Ammon's horn (tissue), 1 donor: ENCODE measurements at regions not wholly inside any gene's neighbourhood (a gene's known extent, or its start where the extent isn't known, plus 50 kb on each side); places are given as distances from the start of the nearest gene placed in this dataset.
"Not testable (repeated sequence)": the region's sequence is repeated elsewhere in the genome, so short reads cannot be mapped to it uniquely, and the experiment has no call there.

Experiments
- DNase-seq: peaks from one replicate; pipeline ENCODE4 v3.0.0-alpha.2; 2016; ENCODE audit warnings: low spot score

DNA sequence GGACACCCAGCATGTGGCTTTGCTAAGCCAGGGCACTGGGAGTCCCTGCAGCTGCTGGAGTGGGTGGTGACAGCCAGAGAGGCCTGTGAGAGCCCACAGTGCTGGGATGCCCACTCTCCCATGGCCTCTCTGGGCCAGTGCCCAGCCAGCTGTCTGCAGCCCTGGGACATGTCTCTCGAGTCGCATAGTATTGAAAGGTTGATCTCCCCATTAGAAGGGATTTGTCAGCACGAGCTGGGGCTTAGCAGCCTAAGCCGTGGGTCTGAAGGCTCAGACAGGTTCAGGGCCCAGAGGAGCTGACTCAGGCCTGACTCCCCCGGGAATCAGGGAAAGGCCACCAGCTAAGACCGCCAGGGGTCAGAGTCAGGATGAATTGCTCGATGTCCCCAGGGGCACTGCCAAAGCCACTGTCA is 53.5 kb downstream of the FOXD2 start:
- no peak for DNase-seq

DNA sequence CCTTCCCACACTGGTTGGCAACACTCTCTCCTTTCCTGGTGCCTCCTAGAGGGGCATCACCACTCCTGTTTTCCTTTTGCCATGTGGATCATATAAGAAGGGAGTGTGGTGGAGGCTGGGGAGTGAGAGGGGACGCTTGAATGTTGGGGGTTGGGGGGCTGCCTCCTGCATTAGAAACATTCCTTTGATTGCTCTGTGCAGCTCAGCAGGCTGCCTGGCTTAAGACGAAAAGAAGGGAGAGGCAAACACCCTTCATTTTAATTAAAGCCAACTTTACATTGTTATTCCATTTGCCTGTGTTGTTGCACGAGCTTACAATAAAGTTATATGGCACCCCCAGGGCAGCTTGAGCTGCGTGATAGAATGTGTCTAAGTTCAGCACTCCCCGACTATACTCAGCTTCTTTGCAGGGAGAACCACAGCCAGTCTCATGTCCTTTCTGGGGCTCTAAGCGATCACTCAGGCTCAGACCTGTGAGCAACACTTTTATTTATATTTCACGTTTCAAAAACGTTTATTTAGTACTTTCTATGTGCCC is 57.4 kb downstream of the FOXD2 start:
- DNase-seq: no peak

DNA sequence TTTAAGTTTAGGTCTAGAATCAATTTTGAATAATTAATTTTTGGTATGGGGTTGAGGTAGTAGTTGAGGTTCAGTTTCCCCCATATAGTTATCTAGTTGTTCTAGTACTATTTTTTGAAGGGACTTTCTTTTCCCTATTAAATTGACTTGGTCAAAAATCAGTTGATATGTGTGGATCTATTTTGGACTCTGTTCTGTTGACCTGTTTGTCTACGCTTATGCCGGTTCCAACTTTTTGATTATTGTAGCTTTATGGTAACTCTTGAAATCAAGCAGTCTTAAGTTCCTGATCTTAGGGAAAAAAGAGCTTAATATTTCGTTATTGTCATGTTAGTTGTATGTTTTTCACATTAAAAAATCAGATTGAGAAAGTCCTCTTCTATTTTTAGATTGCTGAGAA is 60.7 kb downstream of the FOXD2 start:
- DNase-seq: no peak

DNA sequence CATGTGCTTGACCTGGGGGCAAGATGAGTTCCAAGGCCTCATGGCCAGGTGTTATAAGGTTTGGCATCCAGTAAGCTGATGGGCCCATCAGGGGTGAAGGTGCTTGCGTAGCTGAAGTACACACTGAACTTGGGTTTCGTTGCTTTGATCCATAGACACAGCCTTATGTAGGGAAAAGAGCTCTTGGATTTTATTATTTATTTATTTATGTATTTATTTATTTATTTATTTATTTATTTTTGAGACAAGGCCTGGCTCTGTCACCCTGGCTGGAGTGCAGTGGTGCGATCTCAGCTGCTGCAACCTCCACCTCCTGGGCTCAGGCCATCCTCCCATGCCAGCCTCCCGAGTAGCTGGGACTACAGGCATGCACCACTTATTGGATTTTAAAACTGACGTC is 63.2 kb downstream of the FOXD2 start:
- no peak for DNase-seq

DNA sequence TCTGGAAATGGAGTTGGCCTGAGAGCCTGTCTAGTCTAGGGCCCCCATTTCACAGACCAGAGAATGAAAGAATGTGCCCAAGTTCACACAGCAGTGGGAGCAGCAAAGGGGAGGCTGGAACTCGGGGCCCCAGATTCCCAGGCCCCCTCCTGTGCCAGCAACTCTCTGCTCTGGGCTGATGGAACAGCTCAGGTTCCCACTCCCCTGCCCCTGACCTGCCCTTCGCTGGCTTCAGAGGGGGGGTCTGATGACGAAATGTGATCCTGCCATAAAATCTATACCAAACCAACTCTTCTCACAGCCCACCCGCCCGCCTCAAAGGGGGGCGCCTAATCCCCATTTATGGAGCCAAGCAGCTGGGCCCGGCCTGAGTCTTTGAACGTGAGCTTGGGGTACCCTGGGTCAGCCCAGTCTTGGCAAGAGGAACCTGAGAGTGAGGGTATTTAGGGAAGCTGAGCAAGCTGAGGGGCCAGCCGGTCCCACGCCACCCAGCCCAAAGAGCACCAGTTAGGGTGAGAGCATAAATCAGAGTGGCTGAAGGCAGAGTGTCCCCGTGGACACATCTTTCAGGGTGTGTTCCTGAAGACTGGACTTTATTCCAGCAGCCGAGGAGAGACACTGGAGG is 65.0 kb downstream of the FOXD2 start:
- no peak for DNase-seq

DNA sequence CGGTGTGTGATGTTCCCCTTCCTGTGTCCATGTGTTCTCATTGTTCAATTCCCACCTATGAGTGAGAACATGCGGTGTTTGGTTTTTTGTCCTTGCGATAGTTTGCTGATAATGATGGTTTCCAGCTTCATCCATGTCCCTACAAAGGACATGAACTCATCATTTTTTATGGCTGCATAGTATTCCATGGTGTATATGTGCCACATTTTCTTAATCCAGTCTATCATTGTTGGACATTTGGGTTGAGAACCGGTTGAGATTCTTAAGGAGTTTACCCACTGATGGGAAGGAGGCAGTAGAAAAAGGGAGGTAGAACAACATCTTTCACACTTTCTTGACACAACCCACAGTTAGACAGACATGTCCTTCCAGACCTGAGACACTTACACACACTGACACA is 67.0 kb downstream of the FOXD2 start:
- not testable (repeated sequence) for DNase-seq

DNA sequence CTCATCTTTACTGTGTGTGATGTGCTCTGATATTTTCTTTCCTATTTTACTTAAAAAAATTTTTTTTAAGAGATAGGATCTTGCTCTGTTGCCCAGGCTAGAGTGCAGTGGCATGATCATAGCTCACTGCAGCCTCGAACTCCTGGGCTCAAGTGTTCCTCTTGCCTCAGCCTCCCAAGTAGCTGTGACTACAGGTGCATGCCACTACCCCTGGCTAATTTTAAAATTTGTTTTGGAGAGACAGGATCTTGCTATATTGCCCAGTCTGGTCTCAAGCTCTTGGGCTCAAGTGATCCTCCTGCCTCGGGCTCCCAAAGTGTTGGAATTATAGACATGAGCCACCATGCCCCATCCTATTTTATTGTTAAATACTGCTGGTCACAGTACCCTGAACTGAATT is 67.4 kb downstream of the FOXD2 start:
- no peak for DNase-seq

DNA sequence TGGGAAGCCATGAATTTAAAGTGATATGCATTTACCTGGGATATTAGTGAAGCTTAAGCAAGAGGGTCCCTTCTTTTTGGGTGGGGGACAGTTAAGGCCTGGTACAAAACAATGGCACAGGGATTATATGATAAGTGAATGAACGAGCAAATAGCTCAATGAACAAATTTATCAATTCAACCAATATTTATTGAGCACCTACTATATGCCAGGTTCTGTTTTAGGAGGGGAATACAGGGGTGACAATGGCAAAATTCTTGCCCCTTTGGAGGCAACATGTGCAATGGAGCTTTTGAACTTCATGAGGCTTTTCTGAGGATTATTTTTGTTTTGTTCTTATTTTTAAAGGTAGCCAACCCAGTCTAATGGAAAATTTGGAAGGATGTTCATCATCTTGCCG is 68.2 kb downstream of the FOXD2 start:
- DNase-seq: no peak

DNA sequence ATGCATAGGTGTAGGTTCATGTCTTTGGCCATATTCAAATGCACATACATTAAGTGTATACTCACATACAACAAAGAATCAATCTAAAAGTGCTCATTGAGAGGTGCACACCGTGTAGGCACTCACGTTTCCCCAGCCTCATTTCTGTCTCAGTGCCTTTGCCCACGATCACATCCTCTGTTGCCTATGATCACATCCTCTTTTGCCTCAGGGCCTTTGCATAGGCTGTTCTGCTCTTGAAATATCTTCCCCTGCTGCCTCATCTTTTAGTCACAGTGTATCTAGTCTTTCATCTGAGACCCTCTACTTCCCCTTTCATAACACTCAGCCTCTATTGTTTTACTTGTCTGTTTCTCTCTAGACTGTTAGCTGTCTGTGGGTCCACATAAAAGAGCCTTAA is 69.3 kb downstream of the FOXD2 start:
- DNase-seq: no peak

DNA sequence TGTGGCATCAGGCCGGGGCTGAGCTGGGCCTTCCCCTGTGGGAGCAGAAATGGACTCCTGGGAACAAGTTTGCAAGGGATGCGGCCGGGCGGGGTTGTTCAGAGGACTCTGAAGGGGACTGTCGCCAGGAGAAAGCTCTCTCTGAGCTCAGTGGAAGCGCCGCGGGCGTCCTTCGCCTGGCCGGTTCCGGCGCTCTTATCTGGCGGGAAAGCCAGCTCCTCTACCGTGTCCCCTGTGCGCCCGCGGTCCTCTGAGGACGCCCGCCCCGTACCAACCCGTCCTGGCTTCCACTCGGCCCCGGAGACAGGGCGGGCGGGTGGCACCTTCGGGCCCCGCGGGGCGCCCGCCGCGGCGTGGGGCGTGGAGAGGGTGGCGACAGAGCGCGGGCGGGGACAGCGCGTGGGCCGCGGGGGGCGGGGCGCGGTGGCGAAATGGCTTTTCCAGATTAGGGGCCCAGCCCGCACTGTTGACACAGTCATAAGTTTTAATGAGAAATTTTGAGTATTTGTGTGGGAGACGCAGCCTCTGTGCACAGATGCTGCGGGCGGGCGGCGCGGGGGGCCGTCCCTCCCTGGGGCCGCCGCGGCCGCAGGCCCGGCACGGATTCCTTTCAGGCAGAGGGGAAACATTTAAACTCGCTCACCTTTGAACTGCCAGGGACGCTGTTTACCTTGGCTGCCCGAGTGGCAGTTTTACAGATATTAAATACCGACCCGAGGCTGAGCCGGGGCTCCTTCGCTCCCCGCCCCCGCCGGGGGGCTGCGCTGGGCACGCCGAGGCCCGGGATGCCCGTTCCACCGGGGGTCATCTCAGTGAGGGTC is 70.2 kb downstream of the FOXD2 start:
- DNase-seq: no peak

DNA sequence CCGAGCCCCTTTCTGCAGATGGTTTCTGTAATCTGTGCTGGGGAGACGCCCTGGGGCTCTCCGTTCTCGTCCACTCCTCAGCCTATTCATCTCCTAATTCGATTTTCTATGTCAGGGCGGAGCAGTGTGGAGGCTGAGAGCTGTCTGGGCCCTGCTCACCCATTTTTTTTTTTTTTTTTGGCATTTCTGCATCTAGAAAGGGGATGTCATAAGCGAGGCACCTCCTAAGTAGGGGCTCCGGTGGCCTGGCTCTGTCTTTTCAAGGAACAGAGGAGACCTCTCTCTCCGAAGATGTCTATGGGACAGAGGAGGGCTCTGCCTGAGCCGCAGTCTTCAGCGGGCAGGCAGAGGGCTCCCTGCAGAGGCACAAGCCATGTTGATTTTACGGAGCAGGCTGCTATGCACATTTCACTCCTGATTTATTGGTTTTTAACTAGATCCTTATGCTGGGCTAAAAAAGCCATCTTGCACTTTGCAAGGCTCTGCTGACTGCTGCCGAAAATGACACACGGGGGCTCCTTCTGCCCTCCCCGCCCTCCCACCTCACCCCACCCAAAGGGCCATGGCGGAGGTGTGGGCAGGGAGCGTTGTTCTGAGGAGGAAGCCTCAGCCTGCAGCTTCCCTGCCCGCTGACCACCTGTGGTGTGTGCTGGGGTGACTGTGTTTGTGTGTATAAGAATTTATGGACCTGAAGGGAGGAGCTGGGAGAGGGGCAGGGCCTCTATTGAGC is 71.0 kb downstream of the FOXD2 start:
- DNase-seq: no peak

DNA sequence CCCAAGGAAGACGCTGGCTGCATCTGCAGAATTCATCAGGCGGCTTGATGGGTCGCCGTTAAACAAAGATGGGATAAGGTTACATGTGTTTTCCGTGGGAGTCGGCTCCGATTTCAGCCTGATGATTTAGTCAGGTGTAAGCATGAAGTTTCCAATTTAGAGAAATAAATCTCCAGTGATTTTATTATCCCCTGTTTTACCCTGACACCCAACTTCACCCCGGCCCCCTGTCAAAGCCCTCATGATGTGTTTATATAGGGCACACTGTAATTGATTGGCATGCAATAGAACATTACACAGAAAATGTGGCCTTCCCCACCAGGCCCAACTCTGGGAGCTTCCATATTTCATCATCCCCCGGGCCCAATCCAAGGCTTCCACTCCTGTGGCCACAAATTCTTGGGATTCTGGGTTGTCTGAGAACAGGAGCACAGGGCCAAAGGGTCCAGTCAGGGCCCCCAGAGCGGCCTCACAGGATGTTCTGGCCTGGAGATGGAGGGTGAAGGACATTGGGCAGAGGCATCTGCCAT is 72.5 kb downstream of the FOXD2 start:
- no peak for DNase-seq

DNA sequence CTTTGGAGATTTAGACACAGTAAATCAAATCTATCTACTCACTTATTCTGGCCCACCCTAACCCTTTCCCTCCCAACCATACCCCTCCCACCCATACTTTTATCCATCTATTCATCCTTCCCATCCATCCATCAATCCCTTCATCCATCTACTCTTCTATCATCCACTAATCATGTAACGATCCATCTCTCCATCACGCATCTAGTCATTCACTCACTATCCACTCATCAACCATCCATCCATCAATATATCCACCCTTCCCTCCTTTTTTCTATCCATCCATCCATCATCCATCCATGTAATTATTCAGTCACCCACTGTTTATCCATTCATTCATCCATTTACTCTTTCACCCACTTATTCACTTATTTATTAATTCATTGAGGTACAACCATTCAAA is 74.0 kb downstream of the FOXD2 start:
- no peak for DNase-seq

DNA sequence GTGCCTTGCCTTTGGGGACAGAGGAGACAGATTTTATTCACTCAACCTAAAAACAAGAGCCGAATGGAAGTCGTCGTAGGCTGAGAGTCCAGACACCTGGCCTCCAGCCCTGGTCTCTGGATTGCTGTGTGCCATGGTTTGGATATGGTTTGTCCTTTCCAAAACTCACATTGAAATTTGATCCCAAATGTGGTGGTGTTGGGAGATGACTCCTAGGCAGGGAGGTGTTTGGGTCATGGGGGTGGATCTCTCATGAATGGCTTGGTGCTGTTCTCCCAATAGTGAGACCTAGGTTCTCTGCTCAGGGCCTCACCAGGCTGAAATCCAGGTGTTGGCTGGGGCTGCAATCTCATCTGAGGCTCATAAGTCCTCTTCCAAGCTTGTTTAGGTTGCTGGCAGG is 75.5 kb downstream of the FOXD2 start:
- no peak for DNase-seq

DNA sequence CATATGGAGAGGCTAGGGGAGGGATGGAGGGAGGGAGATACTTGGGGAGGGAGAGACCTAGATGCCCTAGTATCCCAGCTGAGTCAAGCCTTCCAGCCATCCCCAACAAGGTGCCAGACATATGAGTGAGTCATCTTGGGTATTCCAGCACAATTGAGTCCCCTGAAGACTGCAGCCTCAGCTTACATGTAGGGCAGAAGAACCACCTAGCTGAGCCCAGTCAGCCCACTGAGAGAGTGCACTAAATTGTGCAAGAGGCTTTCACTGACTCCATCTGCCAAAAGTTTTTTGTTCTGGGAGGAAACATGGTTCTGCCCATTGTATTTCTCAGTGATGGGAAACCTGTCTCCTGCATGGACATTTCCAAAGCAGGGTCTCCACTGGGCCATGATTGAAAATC is 76.4 kb downstream of the FOXD2 start:
- DNase-seq: no peak

DNA sequence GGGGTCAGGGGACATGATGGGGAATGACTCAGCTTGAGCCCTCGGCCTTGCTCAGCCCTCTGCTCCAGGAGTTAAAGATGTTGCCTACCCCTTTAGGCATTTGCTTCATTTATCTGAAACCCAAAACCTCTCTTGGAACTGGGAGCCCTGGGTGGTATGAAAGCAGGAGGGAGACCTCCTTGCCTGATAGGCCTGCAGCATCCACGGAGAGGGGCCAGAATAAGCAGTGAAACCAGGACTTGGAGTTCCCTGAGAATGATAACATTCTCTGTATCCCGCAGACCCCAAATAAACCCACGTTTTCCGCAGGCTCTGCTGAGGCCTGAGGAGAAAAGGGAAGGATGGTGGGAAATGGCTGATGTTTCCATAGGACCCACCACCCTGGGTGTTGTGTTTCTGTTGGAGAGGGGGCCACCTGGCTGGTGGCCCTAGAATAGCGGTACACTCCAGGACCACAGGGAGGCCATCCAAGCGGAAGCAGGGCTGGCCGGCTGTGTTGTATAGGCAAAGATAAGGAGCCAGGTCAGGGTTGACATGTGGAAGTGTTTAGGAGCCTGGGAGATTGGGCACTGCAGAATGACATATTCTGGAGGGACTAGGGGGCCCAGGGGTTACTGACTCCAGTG is 77.4 kb downstream of the FOXD2 start:
- no peak for DNase-seq

DNA sequence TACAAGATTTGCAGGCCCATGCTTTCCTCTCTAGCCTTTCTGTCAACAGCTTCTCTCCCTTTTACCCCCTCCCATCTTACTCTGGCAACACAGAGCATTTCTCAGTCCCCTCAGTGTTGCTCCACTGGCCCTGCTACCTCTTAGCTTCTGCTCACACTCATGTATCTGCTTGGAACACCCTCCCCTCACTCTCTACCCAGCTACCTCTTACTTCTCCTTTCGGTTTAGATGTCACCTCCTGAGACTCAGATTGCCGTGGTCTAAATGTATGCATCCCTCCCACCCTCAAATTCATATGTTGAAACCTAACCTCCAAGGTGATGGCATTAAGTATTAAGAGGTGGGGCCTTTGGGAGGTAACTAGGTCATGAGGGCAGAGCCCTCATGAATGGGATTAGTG is 80.1 kb downstream of the FOXD2 start:
- no peak for DNase-seq

DNA sequence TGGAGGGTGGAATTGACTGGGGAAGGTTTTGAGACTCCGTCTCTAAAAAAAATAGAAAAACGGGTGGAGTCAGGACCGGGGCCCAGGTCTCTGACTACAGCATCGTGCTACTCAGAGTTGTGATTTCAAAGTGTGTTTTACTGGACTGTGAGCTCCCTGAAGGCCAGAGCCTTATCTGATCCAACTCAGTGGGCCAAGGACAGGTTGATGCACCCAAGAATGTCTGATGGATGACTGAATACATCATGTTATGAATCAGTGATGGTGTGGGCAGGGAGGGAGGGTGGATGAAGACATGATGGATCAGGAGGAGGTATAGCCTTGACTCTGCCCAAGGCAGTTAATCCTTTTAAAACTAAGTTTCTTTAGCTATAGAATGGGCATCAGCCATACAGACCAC is 81.6 kb downstream of the FOXD2 start:
- DNase-seq: no peak

DNA sequence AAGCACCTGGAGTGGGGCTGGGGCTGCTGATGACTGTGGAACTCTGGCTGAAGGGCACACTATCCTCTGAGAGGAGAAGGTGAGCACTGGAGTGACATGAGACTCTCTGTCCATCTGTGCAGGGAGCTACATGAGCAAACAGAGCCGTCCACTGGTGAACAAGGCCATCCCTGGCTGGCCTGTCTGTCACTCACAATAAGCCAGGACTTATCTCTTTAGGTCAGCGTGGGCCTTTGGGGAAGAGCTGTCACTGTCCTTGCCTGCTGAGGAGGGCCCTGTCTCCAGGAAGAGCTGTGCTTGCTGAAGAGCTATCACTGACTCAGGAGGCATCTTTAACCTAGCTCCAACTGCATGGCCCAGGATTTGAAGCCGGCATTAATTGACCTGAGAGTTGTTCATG is 82.1 kb downstream of the FOXD2 start:
- no peak for DNase-seq

DNA sequence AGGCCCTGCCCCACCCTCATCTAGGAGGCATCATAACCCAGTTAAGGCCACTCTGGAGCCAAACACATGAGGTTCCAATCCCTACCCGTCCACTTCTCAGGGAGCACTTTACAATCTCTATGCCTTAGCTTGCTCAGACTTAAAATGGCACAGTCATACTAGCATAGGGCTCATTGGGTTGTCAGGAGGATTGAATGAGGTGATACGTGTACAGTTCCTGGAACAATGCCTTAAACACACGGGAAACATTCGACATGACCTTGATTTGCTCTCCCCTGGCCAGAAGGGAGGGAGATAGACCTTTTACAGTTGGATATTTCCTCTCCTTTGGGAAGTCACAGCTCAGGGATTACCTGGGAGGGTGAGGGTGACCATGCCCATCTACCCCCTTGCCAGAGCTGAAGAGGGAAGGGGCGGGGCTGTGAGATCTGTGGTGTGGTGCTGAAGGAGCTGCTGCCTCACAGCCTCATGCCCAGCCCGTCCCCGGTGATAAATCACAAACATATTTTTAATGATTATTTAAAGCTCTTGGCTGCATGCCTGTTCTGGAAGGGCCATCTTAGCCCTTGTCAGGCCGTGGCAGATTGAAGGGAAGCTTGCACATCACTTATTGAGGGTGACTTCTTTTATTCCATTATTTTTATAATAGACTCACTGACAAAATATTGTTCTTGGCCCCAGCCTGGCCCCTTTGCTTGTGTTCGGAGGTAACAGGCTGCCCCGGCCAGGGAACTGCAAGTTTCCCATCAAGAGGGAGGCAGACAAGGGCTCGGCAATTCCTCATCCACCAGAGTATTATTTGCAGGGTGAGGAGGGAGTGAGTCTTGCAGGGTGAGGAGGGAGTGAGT is 83.4 kb downstream of the FOXD2 start:
- DNase-seq: no peak
